PC-9 (cell line): ENCODE measurements at regions not wholly inside any gene's neighbourhood (a gene's known extent, or its start where the extent isn't known, plus 50 kb on each side); places are given as distances from the start of the nearest gene placed in this dataset.

Experiments used
- BruUV-seq: library from RNA; stranded (reverse); fragments of 400-500 nt; replicated peaks from 2 replicates; lab custom pipeline; 2021; lab: Mats Ljungman, UMichigan
- CTCF ChIA-PET: fragments of 300-600 bp; sonication (Branson Sonifier 250); formaldehyde crosslinking; loops from one replicate; lab custom pipeline; 2022; ENCODE audit warnings: antibody characterized with exemption; lab: Charles Lee
- POLR2A ChIA-PET: fragments of 300-600 bp; sonication (Branson Sonifier 250); formaldehyde crosslinking; loops from one replicate; lab custom pipeline; 2022; ENCODE audit warnings: antibody characterized with exemption; ENCODE audit not compliant: unreplicated experiment; lab: Charles Lee
- DNase-seq, 2 experiments: peaks; one replicate each; pipeline versions ENCODE4 v3.0.0 to v3.0.0-alpha.2; 2015 to 2022; ENCODE audit warnings: mixed read lengths in 1 of 2
- H2AFZ ChIP-seq: fragments of 200-600 bp; sonication (generic); 2 replicates; pipeline ENCODE4 v1.8.1; 2017; ENCODE audit warnings: antibody characterized with exemption
- H3F3A ChIP-seq: fragments of 200-600 bp; sonication (generic); 2 replicates; pipeline ENCODE4 v1.8.1; 2017; ENCODE audit warnings: antibody characterized with exemption, mild to moderate bottlenecking, low read depth; ENCODE audit not compliant: insufficient read depth
- H3K27ac ChIP-seq: fragments of 200-600 bp; sonication (generic); 2 replicates; pipeline ENCODE4 v1.6.1; 2016; ENCODE audit warnings: mixed run types
- H3K27me3 ChIP-seq: fragments of 200-600 bp; sonication (generic); 2 replicates; pipeline ENCODE4 v1.6.1; 2016; ENCODE audit warnings: low read depth, mixed run types; ENCODE audit not compliant: insufficient read depth
- H3K36me3 ChIP-seq: fragments of 200-600 bp; sonication (generic); 2 replicates; pipeline ENCODE4 v1.6.1; 2016; ENCODE audit warnings: low read depth, mixed run types
- H3K4me1 ChIP-seq: fragments of 200-600 bp; sonication (generic); replicated peaks from 2 replicates; pipeline ENCODE4 v1.6.1; 2016; ENCODE audit warnings: mixed run types; ENCODE audit not compliant: insufficient read depth
- H3K4me2 ChIP-seq: fragments of 200-600 bp; sonication (generic); 2 replicates; pipeline ENCODE4 v1.6.1; 2017; ENCODE audit warnings: mixed run types
- H3K4me3 ChIP-seq: fragments of 200-600 bp; sonication (generic); 2 replicates; pipeline ENCODE4 v1.6.1; 2016; ENCODE audit warnings: mixed run types
- H3K79me2 ChIP-seq: fragments of 200-600 bp; sonication (generic); 2 replicates; pipeline ENCODE4 v1.6.1; 2017; ENCODE audit warnings: low read depth, mixed run types
- H3K9me2 ChIP-seq: fragments of 200-600 bp; sonication (generic); 2 replicates; pipeline ENCODE4 v1.8.1; 2017; ENCODE audit warnings: mild to moderate bottlenecking; ENCODE audit not compliant: insufficient read depth
- H3K9me3 ChIP-seq: fragments of 200-600 bp; sonication (generic); 2 replicates; pipeline ENCODE4 v1.8.1; 2016; ENCODE audit warnings: low read depth; ENCODE audit not compliant: insufficient read depth
- H4K20me1 ChIP-seq: fragments of 200-600 bp; sonication (generic); 2 replicates; pipeline ENCODE4 v1.8.1; 2017; ENCODE audit not compliant: insufficient read depth
- CTCF ChIP-seq: fragments of 200-600 bp; sonication (generic); conservative IDR thresholded peaks from 2 replicates; pipeline ENCODE4 v1.6.1; 2017; ENCODE audit warnings: mixed run types, antibody characterized with exemption, mild to moderate bottlenecking, moderate library complexity
- EZH2 ChIP-seq: fragments of 200-600 bp; sonication (generic); IDR thresholded peaks from 2 replicates; pipeline ENCODE4 v1.8.0; 2017; ENCODE audit warnings: antibody characterized with exemption, low read depth
- intact Hi-C: fragments of 100-400 bp; cut with micrococcal nuclease; formaldehyde crosslinking; loops from one replicate; pipeline ENCODE4 v1.10.0; 2022; ENCODE audit not compliant: unreplicated experiment

- Histone ChIP-seq H3K4me1 (no peaks in the 10 kb centered on the region), H3F3A (no peaks in the 10 kb centered on the region), H3K36me3 (no peaks in the 10 kb centered on the region), H4K20me1 (no peaks in the 10 kb centered on the region), H3K79me2 (no peaks in the 10 kb centered on the region), H3K27ac (no peak overlapping the region), H2AFZ (no peak overlapping the region), H3K4me3 (no peak overlapping the region), H3K9me2 (no peaks in the 10 kb centered on the region), H3K4me2 (no peak overlapping the region), H3K27me3 (no peaks in the 10 kb centered on the region), H3K9me3 (no peaks in the 10 kb centered on the region)
- BruUV-seq = no TSS peak
- TF ChIP-seq EZH2 (no peak), CTCF (no peak)
- intact Hi-C loops = no loop called here
- CTCF ChIA-PET = no interaction called here
- no peak for DNase-seq
- POLR2A ChIA-PET = interaction anchor here (0.7 kb wide), 1 partner anchor 10 kb away, joined by 3 read pairs; no protein-coding TSS in a partner anchor
These were observed 89.7 kb upstream of the FHIT start for GRCh38 chr3:61340931-61341461.

GRCh38 chr3:61343543-61343942, 92.3 kb upstream of the FHIT start:
- no TSS peak for BruUV-seq

GRCh38 chr3:61345020-61345419, 93.8 kb upstream of the FHIT start:
- Histone ChIP-seq H3K27ac (no peak overlapping the region), H3K36me3 (no peaks in the 10 kb centered on the region), H3K4me2 (no peak overlapping the region), H4K20me1 (no peaks in the 10 kb centered on the region), H3F3A (no peaks in the 10 kb centered on the region), H3K27me3 (no peaks in the 10 kb centered on the region), H3K4me1 (no peaks in the 10 kb centered on the region), H2AFZ (no peak overlapping the region), H3K9me3 (no peaks in the 10 kb centered on the region), H3K79me2 (no peaks in the 10 kb centered on the region), H3K9me2 (no peaks in the 10 kb centered on the region), H3K4me3 (no peak overlapping the region)
- no peak for DNase-seq
- POLR2A ChIA-PET = no interaction called here
- CTCF ChIA-PET = no interaction called here
- TF ChIP-seq CTCF (no peak), EZH2 (no peak)
- intact Hi-C loops = no loop called here
- no TSS peak for BruUV-seq

More at GRCh38 chr3:61343543-61343942, 92.3 kb upstream of the FHIT start:
- no peak overlapping the region for H2AFZ ChIP-seq
- no peaks in the 10 kb centered on the region for H3K27me3 ChIP-seq
- no peaks in the 10 kb centered on the region for H3K9me3 ChIP-seq
- H3K4me1 ChIP-seq = no peaks in the 10 kb centered on the region
- DNase-seq = no peak
- intact Hi-C loops = no loop called here
- H3K36me3 ChIP-seq = no peaks in the 10 kb centered on the region
- no peaks in the 10 kb centered on the region for H3K79me2 ChIP-seq
- H3K4me2 ChIP-seq = no peak overlapping the region
- no peak overlapping the region for H3K27ac ChIP-seq
- H4K20me1 ChIP-seq = no peaks in the 10 kb centered on the region
- no peak for TF ChIP-seq EZH2
- no peak for TF ChIP-seq CTCF
- CTCF ChIA-PET = no interaction called here
- no peak overlapping the region for H3K4me3 ChIP-seq
- H3F3A ChIP-seq = no peaks in the 10 kb centered on the region
- POLR2A ChIA-PET = no interaction called here
- no peaks in the 10 kb centered on the region for H3K9me2 ChIP-seq
